SH-SY5Y (cell line): ENCODE measurements at regions not wholly inside any gene's neighbourhood (a gene's known extent, or its start where the extent isn't known, plus 50 kb on each side); places are given as distances from the start of the nearest gene placed in this dataset.

Experiments
- GATA2 ChIP-seq: IDR thresholded peaks from 2 replicates; pipeline ENCODE4 v1.6.1; 2011; ENCODE audit warnings: mild to moderate bottlenecking, low read depth, low read length
- GATA3 ChIP-seq: IDR thresholded peaks from 2 replicates; pipeline ENCODE4 v1.6.1; 2011; ENCODE audit warnings: low read depth, mild to moderate bottlenecking, low read length, moderate library complexity

DNA sequence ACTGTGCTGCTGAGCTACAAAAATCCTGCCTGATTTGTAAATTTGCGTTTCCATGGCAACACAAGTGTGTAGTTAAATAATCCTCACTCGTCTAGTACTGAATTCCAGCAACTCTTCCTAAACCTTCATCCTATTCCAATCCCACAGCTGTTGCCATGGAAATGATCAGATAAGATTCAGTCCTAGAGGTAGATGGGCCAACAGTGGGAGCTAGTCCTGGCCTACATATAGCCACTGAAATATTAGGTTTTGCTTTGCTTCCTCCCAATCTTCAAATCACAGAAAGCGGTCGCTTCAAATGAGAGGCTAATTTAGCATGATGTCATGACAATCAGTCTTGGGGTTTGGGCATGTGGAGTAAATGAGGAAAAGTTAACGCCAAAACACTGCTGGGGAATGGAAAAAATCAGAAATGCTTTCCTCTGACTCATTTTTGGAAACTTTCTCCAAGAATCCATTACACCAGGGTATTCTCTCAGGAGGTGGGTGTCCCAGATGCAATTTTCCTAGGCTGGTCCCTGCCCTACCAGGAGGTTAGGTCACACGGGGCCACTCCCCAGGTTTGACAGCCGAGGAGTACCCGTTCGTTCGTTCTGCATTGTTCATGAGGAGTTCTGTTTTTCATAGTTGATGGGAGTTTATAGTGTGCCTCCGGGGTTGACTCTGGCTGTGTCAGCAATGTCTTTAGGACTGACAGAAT lies 159.2 kb upstream of the SLCO3A1 start:
- TF ChIP-seq GATA3 (peak; percentile 76), GATA2 (peak; percentile 72)
